ENCODE measurements at regions not wholly inside any gene's neighbourhood (a gene's known extent, or its start where the extent isn't known, plus 50 kb on each side); places are given as distances from the start of the nearest gene placed in this dataset.
A peak's percentile ranks its signal among the peaks of the same experiment; 100 is the strongest.

DNA sequence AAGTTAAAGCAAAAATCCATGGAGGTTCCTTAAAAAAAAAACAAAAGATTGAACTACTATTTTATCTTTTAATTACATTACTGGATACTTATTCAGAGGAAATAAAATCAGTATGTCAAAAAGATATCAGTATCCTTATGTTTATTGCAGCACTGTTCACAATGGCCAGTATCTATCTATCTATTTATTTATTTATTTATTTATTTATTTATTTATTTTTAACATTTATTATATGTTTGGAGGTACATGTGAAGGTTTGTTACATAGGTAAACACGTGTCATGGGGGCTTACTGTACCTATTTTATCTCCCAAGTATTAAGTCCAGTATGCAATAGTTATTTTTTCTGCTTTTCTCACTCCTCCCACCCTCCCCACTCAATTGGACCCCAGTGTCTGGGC is 881.1 kb upstream of the POU3F4 start:
- H3K27me3 ChIP-seq (ENCODE audit: control insufficient read depth in 3 of 3, insufficient read depth in 3 of 3, low read length in 2 of 3): no peaks in the 10 kb centered on the region
- ATAC-seq (ENCODE audit: insufficient read depth, low FRiP score) (no peak), DNase-seq (no peak)
- H3K9ac ChIP-seq (ENCODE audit: insufficient read depth in 1 of 2, low read length in 2 of 2): no peak overlapping the region
- H3K4me3 ChIP-seq: no peak overlapping the region
- H3K27ac ChIP-seq (ENCODE audit: low read depth in 1 of 2, low read length in 1 of 2): no peak overlapping the region
- no peaks in the 10 kb centered on the region for H3K4me1 ChIP-seq (ENCODE audit: control insufficient read depth in 5 of 5, insufficient read depth in 5 of 5, low read length in 5 of 5)
- TF ChIP-seq CTCF (IDR thresholded peaks at IDR 0.05; ENCODE audit: control extremely low read depth, extremely low read depth): no peak
- 22 to 47% methylated on average over 1 of the region's 1 CpG for WGBS, 2 donors
- no peaks in the 10 kb centered on the region for H3K9me3 ChIP-seq (ENCODE audit: control insufficient read depth in 4 of 4, insufficient read depth in 3 of 4, low read length in 3 of 4)
- H3K36me3 ChIP-seq (ENCODE audit: control insufficient read depth in 4 of 4, insufficient read depth in 4 of 4, low read length in 4 of 4): no peaks in the 10 kb centered on the region

- WGBS, 2 donors: 58 to 90% methylated on average over 4 of the region's 4 CpGs
- no peaks in the 10 kb centered on the region for H3K27me3 ChIP-seq (ENCODE audit: control insufficient read depth in 3 of 3, insufficient read depth in 3 of 3, low read length in 2 of 3)
- no peak for DNase-seq
- no peak overlapping the region for H3K4me3 ChIP-seq
- H3K4me1 ChIP-seq (ENCODE audit: control insufficient read depth in 5 of 5, insufficient read depth in 5 of 5, low read length in 5 of 5): no peaks in the 10 kb centered on the region
- no peaks in the 10 kb centered on the region for H3K36me3 ChIP-seq (ENCODE audit: control insufficient read depth in 4 of 4, insufficient read depth in 4 of 4, low read length in 4 of 4)
- H3K9ac ChIP-seq (ENCODE audit: insufficient read depth in 1 of 2, low read length in 2 of 2): no peak overlapping the region
- TF ChIP-seq CTCF (IDR thresholded peaks at IDR 0.05; ENCODE audit: control extremely low read depth, extremely low read depth): no peak
- ATAC-seq (ENCODE audit: insufficient read depth, low FRiP score): no peak
- H3K27ac ChIP-seq (ENCODE audit: low read depth in 1 of 2, low read length in 1 of 2): no peak overlapping the region
- no peaks in the 10 kb centered on the region for H3K9me3 ChIP-seq (ENCODE audit: control insufficient read depth in 4 of 4, insufficient read depth in 3 of 4, low read length in 3 of 4)
These were observed 880.5 kb upstream of the POU3F4 start for GRCh38 chrX:82627568-82627967.

- no peaks in the 10 kb centered on the region for H3K27me3 ChIP-seq (ENCODE audit: control insufficient read depth in 3 of 3, insufficient read depth in 3 of 3, low read length in 2 of 3)
- peaks cover 0 to 6% (median 0%) of the 10 kb centered on the region in 4 donors for H3K9me3 ChIP-seq (ENCODE audit: control insufficient read depth in 4 of 4, insufficient read depth in 3 of 4, low read length in 3 of 4)
- H3K9ac ChIP-seq (ENCODE audit: insufficient read depth in 1 of 2, low read length in 2 of 2): no peak overlapping the region
- no peaks in the 10 kb centered on the region for H3K4me1 ChIP-seq (ENCODE audit: control insufficient read depth in 5 of 5, insufficient read depth in 5 of 5, low read length in 5 of 5)
- no peak overlapping the region for H3K27ac ChIP-seq (ENCODE audit: low read depth in 1 of 2, low read length in 1 of 2)
- no peak overlapping the region for H3K4me3 ChIP-seq
- ATAC-seq (ENCODE audit: insufficient read depth, low FRiP score) (no peak), DNase-seq (peak in 2 of 3 donors; percentile 13 to 17)
- TF ChIP-seq CTCF (IDR thresholded peaks at IDR 0.05; ENCODE audit: control extremely low read depth, extremely low read depth): no peak
- no peaks in the 10 kb centered on the region for H3K36me3 ChIP-seq (ENCODE audit: control insufficient read depth in 4 of 4, insufficient read depth in 4 of 4, low read length in 4 of 4)
- 76 to 88% methylated on average over 2 of the region's 2 CpGs for WGBS, 2 donors
These were observed 860.0 kb upstream of the POU3F4 start for GRCh38 chrX:82648062-82648461.

- 76 to 86% methylated on average over 5 of the region's 5 CpGs for WGBS, 2 donors
- no peak for ATAC-seq (ENCODE audit: insufficient read depth, low FRiP score)
These were observed 858.4 kb upstream of the POU3F4 start for GRCh38 chrX:82649645-82650044.

More at GRCh38 chrX:82649645-82650044, 858.4 kb upstream of the POU3F4 start:
- Histone ChIP-seq H3K4me1 (ENCODE audit: control insufficient read depth in 5 of 5, insufficient read depth in 5 of 5, low read length in 5 of 5) (no peaks in the 10 kb centered on the region), H3K27ac (ENCODE audit: low read depth in 1 of 2, low read length in 1 of 2) (no peak overlapping the region), H3K36me3 (ENCODE audit: control insufficient read depth in 4 of 4, insufficient read depth in 4 of 4, low read length in 4 of 4) (no peaks in the 10 kb centered on the region), H3K4me3 (no peak overlapping the region), H3K9me3 (ENCODE audit: control insufficient read depth in 4 of 4, insufficient read depth in 3 of 4, low read length in 3 of 4) (peaks cover 0 to 4% (median 0%) of the 10 kb centered on the region in 4 donors), H3K27me3 (ENCODE audit: control insufficient read depth in 3 of 3, insufficient read depth in 3 of 3, low read length in 2 of 3) (no peaks in the 10 kb centered on the region), H3K9ac (ENCODE audit: insufficient read depth in 1 of 2, low read length in 2 of 2) (no peak overlapping the region)
- TF ChIP-seq CTCF (IDR thresholded peaks at IDR 0.05; ENCODE audit: control extremely low read depth, extremely low read depth): no peak
- DNase-seq: no peak
